Renal cortical epithelial cell (primary cell): ENCODE measurements at regions not wholly inside any gene's neighbourhood (a gene's known extent, or its start where the extent isn't known, plus 50 kb on each side); places are given as distances from the start of the nearest gene placed in this dataset.

ENCODE experiments used
- DNase-seq: peaks from one replicate; pipeline ENCODE4 v3.0.0-alpha.2; 2011; ENCODE audit warnings: low read depth

DNA sequence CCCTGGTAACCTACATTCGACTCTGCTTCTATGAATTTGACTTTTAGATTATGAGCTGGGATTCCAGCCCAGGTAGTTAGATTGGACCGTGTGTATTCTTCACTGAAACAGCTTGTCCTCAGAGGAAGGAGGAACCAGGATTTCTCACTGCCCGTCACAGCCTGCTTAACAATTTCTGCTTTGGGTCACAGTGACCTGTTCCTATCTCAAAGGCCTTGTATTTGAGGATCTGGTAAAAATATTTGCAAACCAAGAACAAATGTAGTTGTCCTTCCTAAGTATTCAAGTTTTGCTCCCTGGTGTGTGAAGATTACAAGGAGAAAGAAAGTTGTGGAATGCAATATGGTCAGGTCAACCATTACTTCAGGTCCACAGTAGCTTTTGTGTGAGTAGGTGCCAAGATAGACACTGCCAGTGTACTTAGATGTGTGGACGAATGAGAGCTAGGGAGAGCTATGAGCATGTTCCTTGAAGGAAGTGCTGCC lies 55.1 kb downstream of the KIF4B start:
- no peak for DNase-seq

DNA sequence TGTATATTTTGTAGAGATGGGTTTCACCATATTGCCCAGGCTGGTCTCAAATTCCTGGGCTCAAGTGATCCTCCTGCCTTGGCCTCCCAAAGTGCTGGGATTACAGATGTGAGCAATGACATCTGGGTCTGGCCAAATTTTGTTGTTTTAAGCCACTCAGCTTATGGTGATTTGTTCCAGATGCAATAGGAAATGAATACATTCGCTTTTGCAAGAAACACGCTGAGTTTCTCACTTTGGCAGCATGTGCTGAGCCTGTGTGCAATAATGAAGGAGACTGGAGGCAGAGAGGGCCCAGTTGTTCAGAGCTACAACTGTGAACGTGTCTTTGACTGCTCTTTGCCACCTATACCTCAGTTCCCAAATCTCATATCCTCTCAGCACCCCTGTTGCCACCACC lies 56.4 kb downstream of the KIF4B start:
- DNase-seq = no peak

DNA sequence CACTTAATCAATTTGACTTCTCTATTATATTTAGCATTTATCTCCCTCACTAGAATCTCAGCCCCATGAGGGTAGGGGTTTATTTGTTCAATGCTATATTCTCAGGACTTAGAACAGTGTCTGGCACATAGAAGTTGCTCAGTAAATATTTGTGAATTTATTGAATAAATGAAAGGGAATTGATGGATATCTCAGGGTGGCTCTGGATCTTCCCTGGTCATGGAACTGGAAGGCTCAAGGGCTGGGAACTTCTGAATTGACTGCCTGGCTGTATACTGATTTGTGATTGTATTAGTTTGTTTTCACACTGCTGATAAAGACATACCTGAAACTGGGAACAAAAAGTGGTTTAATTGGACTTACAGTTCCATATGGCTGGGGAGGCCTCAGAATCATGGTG lies 57.2 kb downstream of the KIF4B start:
- no peak for DNase-seq

DNA sequence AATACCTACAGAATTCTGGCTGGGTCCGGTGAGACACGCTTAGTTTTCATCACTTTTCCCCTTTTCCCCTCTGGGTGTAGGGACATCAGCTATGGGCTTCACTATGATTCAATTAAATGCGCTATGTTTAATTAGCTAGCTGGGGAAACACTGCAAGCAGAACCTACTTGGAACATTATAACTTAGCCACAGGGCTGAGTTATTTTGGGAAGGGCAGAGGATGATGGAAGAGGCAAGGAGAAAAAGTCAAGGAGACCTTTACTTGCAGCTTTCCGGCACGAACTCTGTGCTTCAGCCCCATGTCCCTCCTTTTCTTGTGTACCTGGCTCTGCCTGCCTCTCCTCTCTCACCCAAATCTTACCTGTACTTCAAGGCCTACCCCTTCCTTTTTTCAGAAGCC lies 62.8 kb downstream of the KIF4B start:
- DNase-seq = no peak

DNA sequence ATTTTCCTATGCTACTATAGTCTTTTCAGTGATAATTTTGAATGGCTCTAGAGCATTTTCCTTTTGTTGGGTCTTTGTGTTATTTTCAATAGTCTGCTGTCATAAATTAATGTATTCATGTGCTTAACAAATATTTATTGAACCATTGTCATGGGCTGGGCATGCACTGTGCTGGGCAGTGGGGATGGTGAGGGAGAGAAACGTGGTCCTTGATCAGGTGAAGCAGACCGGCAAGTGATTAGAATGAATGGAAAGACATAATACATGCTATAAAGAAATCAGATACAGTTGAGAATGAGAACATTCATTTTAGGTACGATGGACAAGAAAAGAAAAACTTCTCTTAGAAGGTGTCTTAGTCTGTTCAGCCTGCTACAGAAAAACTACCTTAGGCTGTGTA lies 66.1 kb downstream of the KIF4B start:
- no peak for DNase-seq

DNA sequence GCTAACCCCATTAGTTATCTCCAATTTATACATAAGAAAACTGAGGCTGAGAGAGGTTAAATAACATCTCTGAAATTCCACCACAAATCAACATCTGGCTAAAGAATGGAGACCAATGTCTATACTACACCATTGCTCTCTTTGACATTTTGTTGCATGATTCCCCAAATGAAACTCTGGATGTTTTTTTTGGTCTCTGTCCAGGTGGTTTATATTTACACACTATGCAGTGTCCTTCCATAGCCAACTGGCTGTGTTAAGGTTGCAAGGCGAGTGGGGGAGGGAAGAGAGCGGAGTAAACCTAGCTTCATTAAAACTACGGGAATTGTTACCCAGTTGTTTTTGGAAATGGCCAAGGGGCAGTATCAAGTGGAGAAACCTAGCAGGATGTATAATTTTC lies 67.2 kb downstream of the KIF4B start:
- no peak for DNase-seq

DNA sequence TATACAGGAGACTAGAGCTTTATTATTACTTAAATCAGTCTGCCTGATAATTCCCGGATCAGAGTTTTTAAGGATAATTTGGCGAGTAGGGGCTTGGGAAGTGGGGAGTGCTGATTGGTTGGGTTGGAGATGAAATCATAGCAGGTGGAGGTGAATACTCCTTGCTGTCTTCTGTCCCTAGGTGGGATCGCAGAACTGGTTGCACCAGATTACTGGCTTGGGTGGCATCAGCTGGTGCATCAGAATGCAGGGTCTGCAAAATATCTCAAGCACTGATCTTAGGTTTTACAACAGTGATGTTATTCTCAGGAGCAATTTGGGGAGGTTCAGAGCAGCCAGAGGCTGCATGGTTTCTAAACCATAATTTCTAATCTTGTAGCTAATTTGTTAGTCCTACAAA lies 68.1 kb downstream of the KIF4B start:
- no peak for DNase-seq

DNA sequence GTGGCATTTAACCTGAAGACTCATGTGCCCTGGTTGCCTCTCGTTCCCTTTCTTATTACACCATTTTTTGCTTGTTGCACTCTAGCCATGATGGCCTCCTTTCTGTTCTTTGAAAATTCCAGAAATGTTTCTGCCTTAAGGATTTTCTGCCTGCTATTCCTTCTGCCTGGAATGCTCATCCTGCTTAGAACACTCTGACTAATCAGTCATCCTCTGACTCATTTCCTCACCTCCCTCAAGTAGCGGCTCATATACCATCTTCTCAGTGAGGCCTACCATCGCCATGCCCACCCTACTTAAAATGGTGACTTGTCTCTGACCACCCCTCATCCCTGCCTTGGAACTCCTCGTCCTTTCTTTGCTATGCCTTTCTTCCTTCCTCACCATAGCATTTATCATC lies 68.8 kb downstream of the KIF4B start:
- DNase-seq = peak; percentile 86

DNA sequence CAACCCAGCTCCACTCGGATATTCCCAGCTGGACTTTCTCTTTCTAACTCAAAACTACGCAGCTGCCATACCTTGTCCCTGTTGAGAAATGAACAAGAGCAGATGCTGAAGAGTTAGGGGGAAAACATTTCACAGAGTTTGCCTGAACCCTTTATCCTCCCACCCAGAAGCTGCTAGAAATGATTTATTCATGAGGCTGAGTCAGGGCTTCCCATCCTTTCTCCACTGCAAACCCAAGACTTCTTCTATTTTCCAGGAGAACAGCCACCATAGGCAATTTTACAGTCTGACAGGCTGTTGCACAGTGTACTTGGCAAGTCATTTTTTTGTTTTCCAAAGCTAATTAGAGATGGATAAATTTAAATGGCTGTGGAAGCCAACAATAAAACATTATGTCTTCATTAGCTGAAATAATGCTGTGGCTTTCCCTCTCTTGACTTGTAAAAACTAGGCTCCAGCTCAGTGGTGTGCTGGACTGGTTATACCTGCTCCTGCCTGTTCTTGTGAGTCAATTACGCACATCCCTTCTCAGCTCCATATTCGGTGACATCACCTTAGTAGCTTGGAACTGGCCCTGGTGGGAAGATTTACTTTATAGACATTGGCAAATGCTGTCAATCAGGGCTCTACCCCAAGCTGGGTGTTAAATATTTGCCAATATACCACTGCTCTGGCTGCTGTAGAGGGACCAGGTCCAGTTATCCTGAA lies 71.9 kb downstream of the KIF4B start:
- DNase-seq = peak; percentile 28

DNA sequence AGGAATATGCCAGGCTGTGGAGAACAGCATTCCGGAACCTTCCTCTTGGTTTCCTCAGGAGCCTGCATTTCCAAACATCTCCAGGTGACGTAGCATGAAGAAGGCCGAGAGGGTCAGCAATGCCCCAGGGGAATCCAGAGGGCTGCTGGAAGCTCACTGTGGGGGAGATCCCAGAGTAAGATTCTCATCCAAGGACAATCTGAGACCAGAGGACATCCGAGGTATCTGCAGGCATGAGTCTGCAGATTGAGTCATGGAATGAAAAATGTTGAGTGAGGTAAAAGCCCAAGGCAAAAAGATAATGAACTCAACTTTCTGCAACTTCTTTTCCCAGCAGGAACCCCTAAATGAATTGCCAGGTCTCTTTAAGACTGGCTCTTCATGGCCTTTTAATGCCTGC lies 73.5 kb downstream of the KIF4B start:
- no peak for DNase-seq

DNA sequence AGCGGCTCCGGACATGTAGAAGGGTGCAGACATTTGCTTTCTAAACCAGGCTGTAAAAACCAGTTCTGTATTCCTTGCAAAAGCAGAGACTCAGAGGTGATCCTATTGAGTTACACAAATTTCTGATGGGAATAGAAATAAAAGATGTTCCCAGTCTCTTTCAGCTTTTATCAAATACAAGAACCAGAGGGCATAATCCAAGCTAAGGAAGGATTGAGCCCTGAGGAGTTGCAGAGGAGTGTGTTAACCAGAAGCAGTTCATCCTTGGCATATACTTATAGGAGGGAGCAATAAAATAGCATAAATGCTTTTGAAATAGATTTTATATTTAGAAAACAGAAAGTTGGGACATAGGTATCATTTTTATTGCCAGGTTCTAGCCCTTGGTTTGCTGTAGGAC lies 75.3 kb downstream of the KIF4B start:
- no peak for DNase-seq

DNA sequence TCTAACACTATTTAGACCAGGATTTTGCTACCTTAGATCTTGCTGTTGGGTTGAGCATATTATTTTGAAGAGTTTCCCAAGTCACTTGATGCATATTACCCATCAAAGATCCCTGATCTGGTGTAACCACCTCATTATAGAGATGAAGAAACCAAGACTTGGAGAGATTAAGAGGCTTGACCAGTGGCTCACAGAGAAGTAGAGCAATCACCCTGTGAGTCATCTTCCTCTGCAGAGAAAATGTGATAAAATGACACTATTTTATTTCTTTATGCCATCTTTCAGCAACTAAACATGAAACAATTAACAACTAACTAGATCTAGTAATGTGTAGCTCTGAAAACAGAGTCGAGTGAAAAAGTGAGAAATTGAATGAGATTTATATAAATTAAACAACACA lies 76.1 kb downstream of the KIF4B start:
- no peak for DNase-seq

DNA sequence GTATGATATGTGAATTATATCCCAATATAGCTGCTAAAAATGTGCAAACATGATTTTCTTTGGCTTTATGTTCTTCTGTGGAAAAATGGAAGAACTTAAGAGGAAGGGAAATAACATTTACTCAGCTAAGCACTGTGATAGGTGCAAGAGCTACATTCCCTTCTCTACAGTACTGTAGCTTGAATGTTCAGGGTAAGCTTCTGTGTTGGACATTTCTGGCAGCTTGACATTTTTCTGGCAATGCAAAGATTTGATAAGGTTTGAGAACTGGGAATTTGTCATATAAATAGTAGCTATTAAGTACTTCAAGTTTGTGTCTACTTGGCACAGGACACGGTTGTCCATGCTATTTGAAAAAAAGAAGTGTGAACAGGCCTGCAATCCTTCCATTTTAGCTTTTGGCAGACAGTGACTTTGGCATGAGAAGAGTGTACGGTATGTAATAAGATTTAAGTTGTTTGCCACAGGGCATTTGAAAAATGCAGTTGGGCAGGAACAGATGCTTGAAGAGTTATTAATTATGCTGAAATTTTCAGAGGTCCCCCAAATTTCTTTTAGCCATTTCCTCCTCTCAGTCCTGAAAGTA lies 77.6 kb downstream of the KIF4B start:
- DNase-seq = no peak

DNA sequence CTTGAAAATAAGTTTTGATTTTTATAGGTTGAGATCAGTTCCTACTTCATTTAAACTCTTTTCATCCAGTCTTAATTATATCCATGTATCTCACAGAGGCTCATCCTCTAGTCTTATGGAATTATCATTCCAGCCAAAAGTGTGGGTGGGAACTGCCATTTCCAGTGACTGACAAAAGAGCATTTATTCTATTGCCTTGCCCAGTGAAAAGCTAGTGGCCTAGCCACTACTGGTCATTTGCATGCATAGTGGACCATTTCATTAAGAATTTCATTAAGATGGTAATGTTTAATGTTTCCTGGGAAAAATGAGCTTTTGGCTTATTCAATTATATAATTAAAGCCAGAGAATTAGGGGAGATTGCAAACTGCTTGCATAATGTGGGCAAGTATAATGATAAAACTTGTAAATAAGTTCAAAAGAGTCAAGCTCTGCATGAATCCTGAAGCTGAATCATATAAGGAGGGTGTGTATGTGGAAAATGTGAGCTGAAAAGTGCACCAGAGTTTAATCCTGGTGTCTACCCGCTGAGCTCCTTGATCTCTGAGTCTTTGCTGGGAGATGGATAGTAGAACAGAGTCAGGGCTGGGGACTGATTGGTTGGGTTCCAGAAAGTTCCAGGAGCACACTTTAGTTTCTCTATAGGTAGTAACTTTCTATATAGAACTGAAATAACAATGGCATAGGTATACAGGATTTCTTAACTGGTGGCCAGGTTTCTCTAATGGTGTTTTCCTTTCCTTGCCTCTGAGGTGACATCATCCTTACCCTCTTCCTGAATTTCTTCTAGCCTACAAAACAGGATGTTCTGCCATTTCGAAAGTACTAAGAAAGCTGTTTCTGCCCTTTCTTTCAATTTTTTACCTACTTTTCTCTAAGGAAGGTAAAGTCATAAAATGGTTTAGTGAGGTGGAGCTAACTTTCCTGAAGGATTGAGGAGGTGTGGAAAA lies 78.5 kb downstream of the KIF4B start:
- DNase-seq = no peak

DNA sequence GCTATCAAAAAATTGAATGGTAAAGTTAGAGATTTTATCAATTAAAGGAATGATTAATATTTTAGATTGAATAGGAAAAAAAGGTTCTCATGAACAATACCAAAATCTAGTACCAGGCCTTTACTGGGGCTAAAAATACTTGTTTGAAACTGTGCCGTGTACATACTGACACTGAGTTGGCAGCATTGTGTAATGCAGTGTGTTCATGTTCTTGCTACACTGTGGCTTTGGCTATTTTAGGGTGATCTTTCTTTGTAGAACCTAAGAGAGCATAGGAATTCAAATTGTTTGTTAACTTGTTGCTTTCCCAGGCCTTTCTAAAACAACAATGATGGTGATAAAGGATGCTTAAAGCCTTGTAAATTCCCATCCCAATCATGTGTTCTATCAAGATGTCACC lies 80.9 kb downstream of the KIF4B start:
- DNase-seq = no peak

DNA sequence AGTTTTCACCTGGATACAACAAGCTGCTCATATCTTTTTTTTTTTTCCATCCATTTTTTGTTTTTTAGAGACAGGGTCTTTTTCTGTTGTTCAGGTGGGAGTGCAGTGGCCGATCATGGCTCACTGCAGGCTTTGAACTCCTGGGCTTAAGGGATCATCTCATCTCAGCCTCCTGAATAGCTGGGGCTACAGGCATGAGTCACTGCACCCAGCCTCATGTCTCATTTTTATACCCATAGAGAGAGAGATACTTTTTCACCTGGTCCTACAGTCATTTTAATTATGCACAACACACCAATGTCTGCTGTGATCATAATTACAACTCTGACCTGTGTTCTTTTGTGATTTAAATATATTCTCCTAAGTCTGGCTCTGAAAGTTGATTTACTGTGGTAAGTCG lies 84.4 kb downstream of the KIF4B start:
- DNase-seq = no peak

DNA sequence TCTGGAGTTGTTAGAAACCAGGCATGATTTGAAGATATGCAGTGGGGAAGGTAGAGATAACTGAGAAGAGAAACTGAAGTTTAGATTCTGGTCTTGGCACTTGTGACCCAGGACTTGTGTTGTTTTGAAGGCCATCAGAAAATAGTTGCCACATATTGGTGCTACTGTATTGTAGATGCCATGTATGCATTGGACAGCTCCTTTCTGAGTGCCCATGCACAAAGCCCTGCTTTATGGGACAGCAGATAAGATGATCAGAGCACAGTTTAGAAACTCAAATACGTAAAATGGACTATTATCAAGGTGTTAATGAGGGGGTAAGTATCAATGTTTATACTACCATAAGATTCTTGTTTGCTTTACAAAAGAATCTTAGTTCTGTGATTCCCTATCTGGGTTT lies 84.9 kb downstream of the KIF4B start:
- DNase-seq = no peak

DNA sequence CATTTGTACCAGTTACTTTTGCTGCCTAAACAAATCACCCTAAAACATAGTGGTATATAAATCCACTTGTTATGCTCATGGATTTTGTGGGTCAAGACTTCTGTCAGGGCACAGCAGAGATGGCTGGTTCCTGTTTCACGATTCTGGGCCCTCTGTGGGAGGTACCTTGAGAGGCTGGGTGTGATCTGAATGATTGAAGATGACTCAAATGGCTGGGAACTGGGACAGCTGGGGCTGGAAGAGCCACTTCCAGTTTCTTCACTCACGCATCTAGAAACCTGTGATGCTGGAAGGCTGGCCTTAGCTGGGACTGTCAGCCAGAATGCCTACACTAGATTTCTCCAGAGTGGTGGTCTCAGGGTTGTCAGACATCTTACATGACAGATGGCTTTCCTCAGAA lies 88.1 kb downstream of the KIF4B start:
- no peak for DNase-seq

DNA sequence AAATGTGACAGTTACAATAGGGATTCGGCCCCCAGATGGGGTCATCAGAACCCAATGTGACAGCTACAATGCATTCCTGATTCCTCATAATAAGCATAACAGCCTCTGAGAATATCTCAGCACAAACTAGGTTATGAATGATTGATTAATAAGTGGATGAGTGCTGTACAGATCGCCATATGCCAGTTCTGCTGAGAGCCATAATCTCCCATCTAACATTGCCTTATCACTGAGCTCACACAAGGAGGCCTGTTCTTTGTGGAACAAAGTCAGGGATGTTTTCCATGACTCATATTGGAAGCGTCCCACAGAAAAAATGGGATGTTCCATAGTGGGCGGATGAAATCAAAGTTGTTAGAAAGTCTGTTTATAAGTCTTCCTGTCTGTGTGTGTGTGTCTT lies 89.6 kb downstream of the KIF4B start:
- DNase-seq = no peak

DNA sequence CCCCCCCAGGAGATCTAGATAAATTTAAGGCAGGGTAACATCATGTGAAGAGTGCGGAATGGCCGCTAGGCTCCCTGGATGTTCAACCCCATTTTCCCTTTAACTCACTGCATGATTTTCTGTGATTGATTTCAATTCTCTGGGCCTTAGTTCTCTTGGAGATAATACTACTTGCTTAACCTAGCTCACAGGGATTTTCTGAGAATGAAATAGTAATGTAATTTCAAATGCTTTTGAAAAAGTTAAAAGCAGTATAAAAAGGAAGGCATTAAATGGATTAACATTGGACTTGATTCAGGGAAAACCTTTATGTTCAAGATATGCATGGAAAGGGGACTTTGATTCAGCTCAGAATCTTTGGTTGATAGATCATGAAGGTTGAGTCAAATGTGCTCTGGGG lies 90.9 kb downstream of the KIF4B start:
- no peak for DNase-seq

DNA sequence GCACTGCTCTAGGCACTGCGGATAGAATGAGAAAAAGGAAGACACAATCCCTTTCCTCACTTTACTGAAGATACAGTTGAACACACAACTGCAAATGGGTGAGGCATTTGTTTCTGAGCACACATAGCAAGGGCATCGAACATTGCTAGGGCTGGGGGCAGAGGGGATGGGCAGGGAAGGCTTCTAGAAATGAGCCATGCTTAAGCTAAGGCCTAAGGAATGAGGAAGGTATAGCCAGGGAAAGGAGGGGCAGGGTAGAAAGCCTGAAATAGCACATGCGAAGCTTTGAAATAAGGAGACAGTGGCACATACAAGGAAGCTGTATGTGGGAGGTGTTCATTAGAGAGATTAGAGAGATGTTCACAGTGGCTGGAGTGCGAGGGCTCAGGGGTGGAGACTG lies 92.7 kb downstream of the KIF4B start:
- DNase-seq = no peak

DNA sequence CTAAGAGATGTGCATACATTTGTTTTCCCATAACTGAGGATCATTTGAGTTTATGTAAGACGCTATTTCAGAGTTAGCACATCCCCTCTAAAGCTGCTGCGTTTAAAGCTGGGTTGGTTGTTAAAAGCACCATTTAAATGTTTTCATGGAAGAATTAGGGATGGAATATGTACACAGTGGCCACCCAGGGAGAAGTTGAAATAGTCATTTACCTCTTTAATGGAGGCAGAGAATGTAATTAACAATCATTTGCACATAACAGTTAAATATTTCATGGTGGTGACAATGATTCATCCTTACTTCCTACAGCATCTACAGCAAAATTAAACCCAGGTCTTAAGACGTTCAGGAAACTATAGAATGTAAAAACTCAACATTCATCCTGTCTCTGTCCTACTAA lies 100.3 kb downstream of the KIF4B start:
- DNase-seq = no peak

DNA sequence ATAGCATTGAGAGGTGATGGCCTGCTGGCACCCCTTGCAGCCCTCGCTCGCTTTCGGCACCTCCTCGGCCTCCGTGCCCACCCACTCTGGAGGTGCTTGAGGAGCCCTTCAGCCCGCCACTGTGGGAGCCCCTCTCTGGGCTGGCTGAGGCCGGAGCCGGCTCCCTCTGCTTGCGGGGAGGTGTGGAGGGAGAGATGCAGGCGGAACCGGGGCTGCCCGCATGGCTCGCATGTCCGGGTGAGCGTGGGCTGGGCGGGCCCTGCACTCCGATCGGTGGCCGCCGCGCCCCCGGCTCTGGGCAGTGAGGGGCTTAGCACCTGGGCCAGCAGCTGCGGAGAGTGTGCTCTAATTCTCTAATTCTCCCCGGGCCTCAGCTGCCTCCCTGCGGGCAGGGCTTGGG lies 101.1 kb downstream of the KIF4B start:
- DNase-seq = no peak
